ENCODE measurements at regions not wholly inside any gene's neighbourhood (a gene's known extent, or its start where the extent isn't known, plus 50 kb on each side); places are given as distances from the start of the nearest gene placed in this dataset.

DNA sequence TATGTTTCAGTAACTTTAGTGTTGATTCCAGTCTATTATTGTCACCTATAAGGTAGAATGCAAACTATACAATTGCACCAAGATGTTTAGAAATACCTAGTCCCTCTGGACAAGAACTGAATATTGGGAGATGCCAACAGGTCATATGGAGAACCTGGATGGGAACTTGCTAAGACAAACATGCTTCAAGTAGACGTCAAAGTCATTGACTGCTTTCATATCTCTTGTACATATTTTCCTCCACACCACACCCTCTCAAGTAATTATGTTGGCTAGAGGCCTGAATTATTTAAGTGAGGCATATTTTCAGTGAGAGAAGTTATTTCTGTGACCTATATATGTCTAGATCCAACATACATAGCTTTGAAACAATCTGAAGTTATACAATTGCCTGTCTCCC, 453.3 kb downstream of the ELAVL2 start:
- Mint-ChIP-seq H3K4me3 (no peak overlapping the region), H3K27ac (no peak overlapping the region), H3K27me3 (no peaks in the 10 kb centered on the region), H3K4me1 (no peaks in the 10 kb centered on the region), H3K9me3 (peaks cover 0 to 5% (median 3%) of the 10 kb centered on the region in 5 donors), H3K36me3 (no peaks in the 10 kb centered on the region)
- ChIA-PET POLR2A (no interaction called here), CTCF (no interaction called here)
- no peak overlapping the region for H3K4me3 ChIP-seq (ENCODE audit: low read length)
- no peaks in the 10 kb centered on the region for H3K4me1 ChIP-seq (ENCODE audit: insufficient read depth, low read length)
- no peaks in the 10 kb centered on the region for H3K27me3 ChIP-seq (ENCODE audit: insufficient read depth, low read length, poor library complexity, severe bottlenecking)
- H3K36me3 ChIP-seq (ENCODE audit: insufficient read depth, low read length): no peaks in the 10 kb centered on the region
- no peak overlapping the region for H3K27ac ChIP-seq (ENCODE audit: low read depth, low read length)
- no peak for DNase-seq
- H3K9me3 ChIP-seq (ENCODE audit: low read length): no peaks in the 10 kb centered on the region

DNA sequence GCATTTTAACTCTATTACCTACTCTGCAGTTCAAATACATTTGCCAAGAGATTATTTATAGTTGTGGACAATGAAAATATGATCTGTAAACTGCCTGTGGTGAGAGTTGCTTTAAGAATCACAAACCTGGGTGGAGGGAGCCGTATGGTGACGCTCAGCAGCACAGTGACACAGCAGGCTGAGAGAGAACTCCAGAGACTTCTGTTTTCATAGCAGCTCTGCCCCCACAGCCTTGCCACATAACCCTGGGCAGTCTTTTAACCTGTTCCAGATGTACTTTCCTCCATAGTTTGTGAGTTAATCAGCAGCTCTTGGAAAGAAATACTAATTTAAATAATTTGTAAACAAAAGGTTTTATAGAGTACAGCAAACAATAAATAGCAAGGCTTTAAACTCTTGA, 450.5 kb downstream of the ELAVL2 start:
- H3K27me3 ChIP-seq (ENCODE audit: insufficient read depth, low read length, poor library complexity, severe bottlenecking): no peaks in the 10 kb centered on the region
- H3K9me3 ChIP-seq (ENCODE audit: low read length): no peaks in the 10 kb centered on the region
- Mint-ChIP-seq H3K27ac (no peak overlapping the region), H3K9me3 (peaks cover 2 to 16% (median 8%) of the 10 kb centered on the region in 5 donors), H3K4me3 (no peak overlapping the region), H3K36me3 (no peaks in the 10 kb centered on the region), H3K27me3 (no peaks in the 10 kb centered on the region), H3K4me1 (no peaks in the 10 kb centered on the region)
- no peak overlapping the region for H3K4me3 ChIP-seq (ENCODE audit: low read length)
- DNase-seq: no peak
- CTCF ChIA-PET: no interaction called here
- H3K27ac ChIP-seq (ENCODE audit: low read depth, low read length): no peak overlapping the region
- no peaks in the 10 kb centered on the region for H3K36me3 ChIP-seq (ENCODE audit: insufficient read depth, low read length)
- H3K4me1 ChIP-seq (ENCODE audit: insufficient read depth, low read length): no peaks in the 10 kb centered on the region
- POLR2A ChIA-PET: no interaction called here

DNA sequence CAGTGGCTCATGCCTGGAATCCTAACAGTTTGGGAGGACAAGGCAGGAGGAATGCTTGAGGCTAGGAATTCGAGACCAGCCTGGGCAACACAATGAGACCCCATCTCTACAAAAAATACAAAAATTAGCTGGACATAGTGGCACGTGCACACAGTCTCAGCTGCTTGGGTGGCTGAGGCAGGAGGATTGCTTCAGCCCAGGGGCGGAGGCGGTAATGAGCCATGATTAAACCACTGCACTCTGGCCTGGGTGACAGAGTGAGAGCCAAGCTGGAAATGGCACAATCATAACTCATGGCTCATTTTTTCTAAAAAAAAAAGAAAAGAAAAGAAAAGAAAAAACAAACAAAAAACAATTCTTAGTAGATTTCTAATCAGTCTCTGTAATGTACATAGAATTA, 446.2 kb downstream of the ELAVL2 start:
- DNase-seq: no peak
- H3K36me3 ChIP-seq (ENCODE audit: insufficient read depth, low read length): no peaks in the 10 kb centered on the region
- H3K4me1 ChIP-seq (ENCODE audit: insufficient read depth, low read length): no peaks in the 10 kb centered on the region
- no peaks in the 10 kb centered on the region for H3K36me3 Mint-ChIP-seq
- no peak overlapping the region for H3K4me3 ChIP-seq (ENCODE audit: low read length)
- CTCF ChIA-PET: no interaction called here
- no peaks in the 10 kb centered on the region for H3K9me3 ChIP-seq (ENCODE audit: low read length)
- H3K4me1 Mint-ChIP-seq: no peaks in the 10 kb centered on the region
- H3K27me3 Mint-ChIP-seq: no peaks in the 10 kb centered on the region
- H3K27me3 ChIP-seq (ENCODE audit: insufficient read depth, low read length, poor library complexity, severe bottlenecking): no peaks in the 10 kb centered on the region
- no peak overlapping the region for H3K27ac ChIP-seq (ENCODE audit: low read depth, low read length)
- POLR2A ChIA-PET: no interaction called here
- H3K27ac Mint-ChIP-seq: no peak overlapping the region
- H3K9me3 Mint-ChIP-seq: peaks cover 3 to 28% (median 11%) of the 10 kb centered on the region in 5 donors
- no peak overlapping the region for H3K4me3 Mint-ChIP-seq

DNA sequence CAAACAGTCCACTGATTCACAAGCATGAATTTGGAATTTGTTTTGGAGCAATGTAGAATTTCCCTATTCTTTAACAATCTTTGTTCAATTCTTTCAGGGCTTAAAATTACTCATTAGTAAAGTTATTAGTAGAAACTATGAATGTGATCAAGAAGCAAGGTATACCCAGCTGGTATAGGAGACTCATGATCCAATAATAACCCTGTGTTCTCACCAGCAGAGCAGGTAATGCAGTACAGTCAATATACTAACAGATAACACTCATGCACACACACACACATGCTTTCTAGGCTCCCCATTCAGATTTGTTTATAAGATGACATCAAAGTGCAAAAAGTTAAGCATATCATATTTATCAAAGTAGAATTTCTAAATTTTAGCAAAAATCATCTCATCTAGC, 445.2 kb downstream of the ELAVL2 start:
- H3K4me3 Mint-ChIP-seq: no peak overlapping the region
- DNase-seq: no peak
- Histone ChIP-seq H3K4me1 (ENCODE audit: insufficient read depth, low read length) (no peaks in the 10 kb centered on the region), H3K27ac (ENCODE audit: low read depth, low read length) (no peak overlapping the region), H3K4me3 (ENCODE audit: low read length) (no peak overlapping the region), H3K9me3 (ENCODE audit: low read length) (no peaks in the 10 kb centered on the region), H3K27me3 (ENCODE audit: insufficient read depth, low read length, poor library complexity, severe bottlenecking) (no peaks in the 10 kb centered on the region), H3K36me3 (ENCODE audit: insufficient read depth, low read length) (no peaks in the 10 kb centered on the region)
- no peak overlapping the region for H3K27ac Mint-ChIP-seq
- peaks cover 3 to 28% (median 13%) of the 10 kb centered on the region in 5 donors for H3K9me3 Mint-ChIP-seq
- H3K27me3 Mint-ChIP-seq: no peaks in the 10 kb centered on the region
- ChIA-PET CTCF (no interaction called here), POLR2A (no interaction called here)
- H3K4me1 Mint-ChIP-seq: no peaks in the 10 kb centered on the region
- H3K36me3 Mint-ChIP-seq: no peaks in the 10 kb centered on the region

DNA sequence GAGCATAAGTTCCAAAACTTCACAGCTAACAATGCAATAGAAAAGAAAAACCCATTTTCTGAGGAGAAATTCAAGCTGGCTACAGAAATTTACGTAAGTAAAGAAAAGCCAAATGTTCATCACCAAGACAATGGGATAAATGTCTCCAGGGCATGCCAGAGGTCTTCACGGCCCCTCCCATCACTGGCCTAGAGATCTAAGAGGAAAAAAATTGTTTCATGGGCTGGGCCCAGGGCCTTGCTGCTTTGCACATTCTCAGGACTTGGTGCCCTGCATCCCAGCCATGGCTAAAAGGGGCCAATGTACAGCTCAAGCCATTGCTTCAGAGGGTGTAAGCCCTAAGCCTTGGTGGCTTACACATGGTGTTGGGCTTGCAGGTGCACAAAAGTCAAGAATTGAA, 443.6 kb downstream of the ELAVL2 start:
- no peaks in the 10 kb centered on the region for H3K27me3 ChIP-seq (ENCODE audit: insufficient read depth, low read length, poor library complexity, severe bottlenecking)
- H3K9me3 ChIP-seq (ENCODE audit: low read length): no peaks in the 10 kb centered on the region
- H3K27ac ChIP-seq (ENCODE audit: low read depth, low read length): no peak overlapping the region
- DNase-seq: no peak
- H3K27ac Mint-ChIP-seq: no peak overlapping the region
- no peaks in the 10 kb centered on the region for H3K36me3 ChIP-seq (ENCODE audit: insufficient read depth, low read length)
- POLR2A ChIA-PET: no interaction called here
- H3K4me3 Mint-ChIP-seq: no peak overlapping the region
- no peak overlapping the region for H3K4me3 ChIP-seq (ENCODE audit: low read length)
- peaks cover 3 to 25% (median 13%) of the 10 kb centered on the region in 5 donors for H3K9me3 Mint-ChIP-seq
- no peaks in the 10 kb centered on the region for H3K36me3 Mint-ChIP-seq
- no peaks in the 10 kb centered on the region for H3K27me3 Mint-ChIP-seq
- CTCF ChIA-PET: no interaction called here
- H3K4me1 ChIP-seq (ENCODE audit: insufficient read depth, low read length): no peaks in the 10 kb centered on the region
- H3K4me1 Mint-ChIP-seq: no peaks in the 10 kb centered on the region

DNA sequence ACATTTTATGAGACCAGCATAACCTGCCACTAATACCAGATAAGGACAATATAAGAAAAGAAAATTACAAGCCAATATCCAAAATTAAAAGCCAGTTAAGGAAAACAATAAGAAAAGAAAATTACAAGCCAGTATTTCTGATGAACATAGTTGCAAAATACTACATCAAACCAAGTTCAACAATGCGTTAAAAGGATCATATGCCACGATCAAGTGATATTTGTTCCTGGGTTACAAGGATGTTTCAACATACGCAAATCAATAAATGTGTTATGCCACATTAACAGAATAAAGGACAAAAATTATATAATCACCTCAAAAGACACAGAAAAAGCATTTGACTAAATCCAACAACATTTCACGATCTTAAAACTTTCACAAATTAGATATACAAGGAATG, 431.9 kb downstream of the ELAVL2 start:
- Mint-ChIP-seq H3K4me1 (no peaks in the 10 kb centered on the region), H3K27ac (no peak overlapping the region), H3K27me3 (no peaks in the 10 kb centered on the region), H3K9me3 (peaks cover 0 to 17% (median 14%) of the 10 kb centered on the region in 5 donors), H3K4me3 (no peak overlapping the region), H3K36me3 (no peaks in the 10 kb centered on the region)
- no peak for DNase-seq
- H3K36me3 ChIP-seq (ENCODE audit: insufficient read depth, low read length): no peaks in the 10 kb centered on the region
- H3K27me3 ChIP-seq (ENCODE audit: insufficient read depth, low read length, poor library complexity, severe bottlenecking): no peaks in the 10 kb centered on the region
- no peak overlapping the region for H3K27ac ChIP-seq (ENCODE audit: low read depth, low read length)
- no peaks in the 10 kb centered on the region for H3K4me1 ChIP-seq (ENCODE audit: insufficient read depth, low read length)
- H3K9me3 ChIP-seq (ENCODE audit: low read length): no peaks in the 10 kb centered on the region
- POLR2A ChIA-PET: no interaction called here
- CTCF ChIA-PET: no interaction called here
- no peak overlapping the region for H3K4me3 ChIP-seq (ENCODE audit: low read length)

DNA sequence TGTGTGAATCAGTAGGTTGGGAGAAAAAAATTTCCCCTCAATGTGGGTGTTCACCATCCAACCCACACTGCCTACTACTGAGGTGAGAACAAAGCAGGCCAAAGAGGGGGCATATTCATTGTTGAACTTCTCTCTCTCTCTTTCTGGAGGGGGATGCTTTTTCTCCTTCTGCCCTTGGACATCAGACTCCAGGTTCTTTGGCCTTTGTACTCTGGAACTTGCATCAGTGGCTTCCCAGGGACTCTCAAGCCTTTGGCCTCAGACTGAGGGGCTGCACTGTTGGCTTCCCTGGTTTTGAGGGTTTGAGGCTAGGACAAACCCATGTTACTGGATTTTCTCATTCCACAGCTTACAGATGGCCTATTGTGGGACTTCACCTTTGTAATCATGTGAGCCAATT, 417.2 kb downstream of the ELAVL2 start:
- no peaks in the 10 kb centered on the region for H3K9me3 ChIP-seq (ENCODE audit: low read length)
- H3K4me1 ChIP-seq (ENCODE audit: insufficient read depth, low read length): no peaks in the 10 kb centered on the region
- no peak overlapping the region for H3K4me3 Mint-ChIP-seq
- no peak overlapping the region for H3K4me3 ChIP-seq (ENCODE audit: low read length)
- H3K27me3 ChIP-seq (ENCODE audit: insufficient read depth, low read length, poor library complexity, severe bottlenecking): no peaks in the 10 kb centered on the region
- H3K36me3 ChIP-seq (ENCODE audit: insufficient read depth, low read length): no peaks in the 10 kb centered on the region
- H3K4me1 Mint-ChIP-seq: no peaks in the 10 kb centered on the region
- no peaks in the 10 kb centered on the region for H3K36me3 Mint-ChIP-seq
- H3K27me3 Mint-ChIP-seq: no peaks in the 10 kb centered on the region
- ChIA-PET POLR2A (no interaction called here), CTCF (no interaction called here)
- peaks cover 2 to 31% (median 6%) of the 10 kb centered on the region in 5 donors for H3K9me3 Mint-ChIP-seq
- no peak for DNase-seq
- H3K27ac ChIP-seq (ENCODE audit: low read depth, low read length): no peak overlapping the region
- H3K27ac Mint-ChIP-seq: no peak overlapping the region

DNA sequence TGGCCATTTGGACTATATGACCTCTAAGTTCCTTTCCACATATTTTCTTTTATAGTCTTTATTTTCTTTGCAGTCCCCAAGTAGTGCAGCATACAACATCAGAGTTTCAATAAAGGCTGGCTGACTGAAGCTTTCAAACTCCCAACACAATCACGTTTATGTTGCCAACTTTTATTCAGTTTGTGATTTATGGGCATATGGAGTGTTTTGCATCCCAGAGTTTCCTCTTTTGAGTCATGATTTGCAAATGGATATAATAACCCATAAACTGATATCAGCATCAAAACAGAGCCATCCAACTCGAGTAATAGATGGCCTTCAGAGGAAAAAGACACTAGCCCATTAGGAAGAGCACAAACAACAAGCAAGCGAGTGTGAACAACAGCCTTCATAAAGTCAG, 414.0 kb downstream of the ELAVL2 start:
- DNase-seq: no peak
- H3K9me3 ChIP-seq (ENCODE audit: low read length): no peaks in the 10 kb centered on the region
- H3K4me3 ChIP-seq (ENCODE audit: low read length): no peak overlapping the region
- H3K27me3 Mint-ChIP-seq: no peaks in the 10 kb centered on the region
- peaks cover 2 to 18% (median 6%) of the 10 kb centered on the region in 5 donors for H3K9me3 Mint-ChIP-seq
- H3K4me1 ChIP-seq (ENCODE audit: insufficient read depth, low read length): no peaks in the 10 kb centered on the region
- no peaks in the 10 kb centered on the region for H3K27me3 ChIP-seq (ENCODE audit: insufficient read depth, low read length, poor library complexity, severe bottlenecking)
- no peaks in the 10 kb centered on the region for H3K36me3 ChIP-seq (ENCODE audit: insufficient read depth, low read length)
- no peaks in the 10 kb centered on the region for H3K36me3 Mint-ChIP-seq
- no peak overlapping the region for H3K27ac ChIP-seq (ENCODE audit: low read depth, low read length)
- H3K4me1 Mint-ChIP-seq: no peaks in the 10 kb centered on the region
- no peak overlapping the region for H3K4me3 Mint-ChIP-seq
- H3K27ac Mint-ChIP-seq: no peak overlapping the region
- POLR2A ChIA-PET: no interaction called here
- CTCF ChIA-PET: no interaction called here

DNA sequence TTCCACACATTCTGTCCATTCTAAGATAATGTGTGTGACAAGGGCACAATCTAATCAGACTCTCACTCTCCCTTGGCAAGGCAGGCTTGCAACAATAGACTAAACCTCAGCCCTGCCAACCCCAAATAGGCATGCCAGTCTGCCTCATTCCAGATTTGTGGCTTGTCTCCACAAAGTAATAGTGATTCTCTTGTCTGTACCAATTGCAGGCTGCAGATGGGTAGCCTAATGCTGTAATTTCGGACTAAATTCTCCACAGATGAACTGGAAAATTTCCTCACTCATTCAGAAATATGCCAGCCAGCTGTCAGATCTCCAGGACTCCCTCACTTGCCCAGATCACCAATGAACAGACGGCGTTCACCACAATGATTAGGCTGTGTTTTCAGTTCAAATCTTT, 413.6 kb downstream of the ELAVL2 start:
- Histone ChIP-seq H3K27ac (ENCODE audit: low read depth, low read length) (no peak overlapping the region), H3K36me3 (ENCODE audit: insufficient read depth, low read length) (no peaks in the 10 kb centered on the region), H3K9me3 (ENCODE audit: low read length) (no peaks in the 10 kb centered on the region), H3K4me1 (ENCODE audit: insufficient read depth, low read length) (no peaks in the 10 kb centered on the region), H3K4me3 (ENCODE audit: low read length) (no peak overlapping the region), H3K27me3 (ENCODE audit: insufficient read depth, low read length, poor library complexity, severe bottlenecking) (no peaks in the 10 kb centered on the region)
- ChIA-PET POLR2A (no interaction called here), CTCF (no interaction called here)
- DNase-seq: no peak
- Mint-ChIP-seq H3K9me3 (peaks cover 2 to 18% (median 6%) of the 10 kb centered on the region in 5 donors), H3K4me3 (no peak overlapping the region), H3K27me3 (no peaks in the 10 kb centered on the region), H3K36me3 (no peaks in the 10 kb centered on the region), H3K4me1 (no peaks in the 10 kb centered on the region), H3K27ac (no peak overlapping the region)
